ENCODE measurements at regions not wholly inside any gene's neighbourhood (a gene's known extent, or its start where the extent isn't known, plus 50 kb on each side); places are given as distances from the start of the nearest gene placed in this dataset.

DNA sequence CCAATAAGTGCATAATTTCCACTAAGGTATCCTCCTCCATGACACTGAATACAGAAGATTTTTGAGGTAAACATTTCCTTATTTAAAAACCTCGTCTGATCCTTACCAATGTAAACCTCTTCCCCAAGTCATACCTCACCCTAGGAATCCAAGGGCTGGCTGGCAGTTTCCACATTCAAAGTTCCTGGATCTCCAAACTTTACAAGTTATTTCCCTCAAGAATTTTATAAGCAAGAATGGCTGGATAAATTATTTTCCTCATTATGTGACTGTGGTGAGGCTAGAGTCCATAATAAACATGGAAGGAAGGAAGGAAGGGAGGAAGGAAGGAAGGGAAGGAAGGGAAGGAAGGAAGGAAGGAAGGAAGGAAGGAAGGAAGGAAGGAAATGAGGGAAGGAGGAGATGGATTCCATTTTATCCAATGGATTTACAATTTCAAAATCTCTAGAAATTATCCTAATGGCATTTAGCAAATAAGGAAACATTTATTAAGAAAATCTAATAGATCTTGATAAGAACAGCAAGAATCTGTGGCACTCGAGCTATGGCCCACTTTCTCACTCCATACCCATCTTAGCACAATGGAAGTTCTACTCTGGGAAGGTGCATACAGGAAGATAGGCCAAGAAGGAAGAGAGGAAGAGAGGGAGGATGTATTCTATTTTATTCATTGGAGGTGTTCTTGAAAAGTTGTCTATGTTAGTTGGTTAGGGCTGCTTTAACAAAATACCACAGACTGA, 477.8 kb upstream of the TMPO start:
- Histone ChIP-seq H3K9me2 (replicated peaks; ENCODE audit: control insufficient read depth, low read length) (no peaks in the 10 kb centered on the region), H3K27me3 (ENCODE audit: control insufficient read depth, low read length) (no peaks in the 10 kb centered on the region), H3K4me1 (ENCODE audit: control insufficient read depth, low read length) (no peaks in the 10 kb centered on the region), H3F3A (ENCODE audit: control insufficient read depth, insufficient read depth) (no peaks in the 10 kb centered on the region), H3K79me2 (ENCODE audit: control insufficient read depth, low read length) (no peaks in the 10 kb centered on the region), H3K4me2 (ENCODE audit: low read length) (no peak overlapping the region), H3K4me3 (ENCODE audit: low read length) (no peak overlapping the region), H3K27ac (ENCODE audit: low read depth, low read length) (no peak overlapping the region), H3K9me3 (ENCODE audit: control insufficient read depth, insufficient read depth, low read length) (no peaks in the 10 kb centered on the region), H4K20me1 (ENCODE audit: control insufficient read depth, insufficient read depth, low read depth, low read length) (no peaks in the 10 kb centered on the region), H3K36me3 (ENCODE audit: control insufficient read depth, low read length) (no peaks in the 10 kb centered on the region)
- no peak for TF ChIP-seq EZH2phosphoT487 (IDR thresholded peaks at IDR 0.05; ENCODE audit: borderline replicate concordance, low read length)
- TF ChIP-seq, protein P1, sequence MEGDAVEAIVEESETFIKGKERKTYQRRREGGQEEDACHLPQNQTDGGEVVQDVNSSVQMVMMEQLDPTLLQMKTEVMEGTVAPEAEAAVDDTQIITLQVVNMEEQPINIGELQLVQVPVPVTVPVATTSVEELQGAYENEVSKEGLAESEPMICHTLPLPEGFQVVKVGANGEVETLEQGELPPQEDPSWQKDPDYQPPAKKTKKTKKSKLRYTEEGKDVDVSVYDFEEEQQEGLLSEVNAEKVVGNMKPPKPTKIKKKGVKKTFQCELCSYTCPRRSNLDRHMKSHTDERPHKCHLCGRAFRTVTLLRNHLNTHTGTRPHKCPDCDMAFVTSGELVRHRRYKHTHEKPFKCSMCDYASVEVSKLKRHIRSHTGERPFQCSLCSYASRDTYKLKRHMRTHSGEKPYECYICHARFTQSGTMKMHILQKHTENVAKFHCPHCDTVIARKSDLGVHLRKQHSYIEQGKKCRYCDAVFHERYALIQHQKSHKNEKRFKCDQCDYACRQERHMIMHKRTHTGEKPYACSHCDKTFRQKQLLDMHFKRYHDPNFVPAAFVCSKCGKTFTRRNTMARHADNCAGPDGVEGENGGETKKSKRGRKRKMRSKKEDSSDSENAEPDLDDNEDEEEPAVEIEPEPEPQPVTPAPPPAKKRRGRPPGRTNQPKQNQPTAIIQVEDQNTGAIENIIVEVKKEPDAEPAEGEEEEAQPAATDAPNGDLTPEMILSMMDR (IDR thresholded peaks at IDR 0.05; ENCODE audit: low read depth, low read length, poor library complexity, severe bottlenecking): no peak

DNA sequence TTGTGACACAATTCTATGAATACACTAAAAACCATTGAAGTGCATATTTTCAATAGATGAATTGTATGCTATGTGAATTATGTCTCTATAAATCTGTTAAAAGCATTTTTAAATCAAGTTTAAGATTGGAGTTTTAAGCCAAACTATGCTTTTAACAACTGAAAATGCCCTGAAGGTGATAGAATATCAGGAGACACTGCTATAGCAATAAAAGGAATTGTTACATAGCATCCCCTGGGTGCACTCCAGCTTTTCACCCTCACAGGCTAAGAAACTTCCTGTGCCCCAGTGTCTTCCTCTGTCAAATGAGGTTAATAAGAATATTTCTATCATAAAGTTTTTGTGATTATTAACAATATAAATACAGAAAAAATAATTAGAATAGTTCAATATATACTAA, 472.7 kb upstream of the TMPO start:
- Histone ChIP-seq H3K9me2 (replicated peaks; ENCODE audit: control insufficient read depth, low read length) (no peaks in the 10 kb centered on the region), H3K27ac (ENCODE audit: low read depth, low read length) (no peak overlapping the region)

DNA sequence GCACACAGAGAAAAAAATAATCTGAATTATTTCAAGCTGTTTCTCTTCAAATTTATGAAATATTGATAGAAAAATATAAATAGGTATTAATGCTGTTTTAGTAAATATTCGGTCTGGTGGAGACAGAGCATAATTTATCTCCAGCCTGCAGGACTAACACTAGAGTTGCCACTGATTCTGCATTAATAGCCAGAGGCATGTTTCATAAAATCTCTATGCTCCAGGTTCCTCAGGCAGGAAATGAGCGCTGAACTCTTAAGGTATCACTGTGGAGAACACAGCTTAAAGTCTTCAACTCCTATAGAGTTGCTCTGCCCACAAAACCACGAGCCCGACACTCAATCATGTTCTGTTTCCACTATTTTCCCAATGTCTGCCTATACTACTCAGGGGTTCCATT, 470.0 kb upstream of the TMPO start:
- Histone ChIP-seq H3K79me2 (ENCODE audit: control insufficient read depth, low read length) (no peaks in the 10 kb centered on the region), H3K36me3 (ENCODE audit: control insufficient read depth, low read length) (no peaks in the 10 kb centered on the region), H3F3A (ENCODE audit: control insufficient read depth, insufficient read depth) (no peaks in the 10 kb centered on the region), H3K4me3 (ENCODE audit: low read length) (no peak overlapping the region), H3K9me2 (replicated peaks; ENCODE audit: control insufficient read depth, low read length) (no peaks in the 10 kb centered on the region), H3K27ac (ENCODE audit: low read depth, low read length) (no peak overlapping the region), H3K4me1 (ENCODE audit: control insufficient read depth, low read length) (no peaks in the 10 kb centered on the region), H4K20me1 (ENCODE audit: control insufficient read depth, insufficient read depth, low read depth, low read length) (no peaks in the 10 kb centered on the region), H3K4me2 (ENCODE audit: low read length) (no peak overlapping the region), H3K9me3 (ENCODE audit: control insufficient read depth, insufficient read depth, low read length) (no peaks in the 10 kb centered on the region), H3K27me3 (ENCODE audit: control insufficient read depth, low read length) (no peaks in the 10 kb centered on the region)
- TF ChIP-seq, protein P1 (IDR thresholded peaks at IDR 0.05; ENCODE audit: low read depth, low read length, poor library complexity, severe bottlenecking): no peak
- no peak for TF ChIP-seq EZH2phosphoT487 (IDR thresholded peaks at IDR 0.05; ENCODE audit: borderline replicate concordance, low read length)

More for the DNA sequence above, 472.7 kb upstream of the TMPO start:
- Histone ChIP-seq H3K36me3 (ENCODE audit: control insufficient read depth, low read length) (no peaks in the 10 kb centered on the region), H3K27me3 (ENCODE audit: control insufficient read depth, low read length) (no peaks in the 10 kb centered on the region), H3K4me1 (ENCODE audit: control insufficient read depth, low read length) (no peaks in the 10 kb centered on the region), H3F3A (ENCODE audit: control insufficient read depth, insufficient read depth) (no peaks in the 10 kb centered on the region), H3K4me2 (ENCODE audit: low read length) (no peak overlapping the region), H3K4me3 (ENCODE audit: low read length) (no peak overlapping the region), H4K20me1 (ENCODE audit: control insufficient read depth, insufficient read depth, low read depth, low read length) (no peaks in the 10 kb centered on the region), H3K9me3 (ENCODE audit: control insufficient read depth, insufficient read depth, low read length) (no peaks in the 10 kb centered on the region), H3K79me2 (ENCODE audit: control insufficient read depth, low read length) (no peaks in the 10 kb centered on the region)
- TF ChIP-seq, protein P1 (IDR thresholded peaks at IDR 0.05; ENCODE audit: low read depth, low read length, poor library complexity, severe bottlenecking): no peak
- no peak for TF ChIP-seq EZH2phosphoT487 (IDR thresholded peaks at IDR 0.05; ENCODE audit: borderline replicate concordance, low read length)

Data from DOHH2 (cell line).